T-helper 2 cell treated with Interferon-gamma antibody and Interleukin-4, amounts not matched to agents 5 μg/mL and 100 μg/mL, for 36 hours (primary cell): ENCODE measurements at regions not wholly inside any gene's neighbourhood (a gene's known extent, or its start where the extent isn't known, plus 50 kb on each side); places are given as distances from the start of the nearest gene placed in this dataset.

Experiments used
- DNase-seq: peaks from one replicate; pipeline ENCODE4 v3.0.0; 2021; ENCODE audit warnings: low spot score
- H3K27ac Mint-ChIP-seq: one replicate; pipeline ENCODE4 v1.8.0; 2021; ENCODE audit warnings: mild to moderate bottlenecking, mixed read lengths
- H3K27me3 Mint-ChIP-seq: one replicate; pipeline ENCODE4 v1.8.0; 2021; ENCODE audit warnings: low read depth, mixed read lengths
- H3K36me3 Mint-ChIP-seq: one replicate; pipeline ENCODE4 v1.8.0; 2021; ENCODE audit warnings: low read depth, mixed read lengths
- H3K4me1 Mint-ChIP-seq: one replicate; pipeline ENCODE4 v1.8.0; 2021; ENCODE audit warnings: low read depth, mixed read lengths
- H3K4me3 Mint-ChIP-seq: one replicate; pipeline ENCODE4 v1.8.0; 2022; ENCODE audit warnings: mild to moderate bottlenecking, moderate library complexity, mixed read lengths
- H3K9me3 Mint-ChIP-seq: one replicate; pipeline ENCODE4 v1.8.0; 2021; ENCODE audit warnings: mixed read lengths

DNA sequence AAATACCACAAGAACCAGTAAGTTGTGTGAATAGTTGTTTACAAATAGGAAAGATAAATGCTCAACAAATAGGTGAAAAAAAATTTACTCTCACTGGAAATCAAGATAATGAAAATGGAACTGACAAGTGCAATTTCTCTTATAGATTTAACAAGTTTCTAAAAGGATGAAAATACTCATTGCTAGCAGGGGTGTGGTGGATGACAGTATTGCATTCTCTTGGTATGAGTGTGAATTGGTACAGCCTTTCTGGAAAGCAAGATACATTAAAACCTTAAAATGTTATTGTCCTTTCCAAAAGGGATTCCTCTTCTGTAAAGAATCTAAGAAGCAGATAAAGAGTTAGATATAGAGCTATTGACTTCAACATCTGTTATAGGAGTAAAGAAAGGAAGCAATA, 240.0 kb upstream of the RPS6KA3 start:
- Mint-ChIP-seq H3K36me3 (no peaks in the 10 kb centered on the region), H3K9me3 (no peaks in the 10 kb centered on the region), H3K27me3 (peaks cover 49% of the 10 kb centered on the region), H3K27ac (no peak overlapping the region), H3K4me3 (no peak overlapping the region), H3K4me1 (peaks cover 4% of the 10 kb centered on the region)
- DNase-seq, result no peak

- Mint-ChIP-seq H3K4me3 (no peak overlapping the region), H3K36me3 (no peaks in the 10 kb centered on the region), H3K27ac (no peak overlapping the region), H3K4me1 (peaks cover 14% of the 10 kb centered on the region), H3K9me3 (no peaks in the 10 kb centered on the region), H3K27me3 (peaks cover 47% of the 10 kb centered on the region)
- DNase-seq, result no peak
Measured at GRCh38 chrX:20500949-20501348, 234.2 kb upstream of the RPS6KA3 start.

GRCh38 chrX:20500171-20500865, 233.6 kb upstream of the RPS6KA3 start:
- Mint-ChIP-seq H3K4me1 (peaks cover 14% of the 10 kb centered on the region), H3K36me3 (no peaks in the 10 kb centered on the region), H3K27me3 (peaks cover 47% of the 10 kb centered on the region), H3K27ac (no peak overlapping the region), H3K9me3 (no peaks in the 10 kb centered on the region), H3K4me3 (peak overlapping the region; percentile 16)
- peak; percentile 14 for DNase-seq

- Mint-ChIP-seq H3K9me3 (no peaks in the 10 kb centered on the region), H3K27ac (no peak overlapping the region), H3K4me3 (no peak overlapping the region), H3K4me1 (peaks cover 14% of the 10 kb centered on the region), H3K27me3 (peaks cover 47% of the 10 kb centered on the region), H3K36me3 (no peaks in the 10 kb centered on the region)
- DNase-seq, result no peak
Measured at GRCh38 chrX:20499763-20500162, 233.1 kb upstream of the RPS6KA3 start.

DNA sequence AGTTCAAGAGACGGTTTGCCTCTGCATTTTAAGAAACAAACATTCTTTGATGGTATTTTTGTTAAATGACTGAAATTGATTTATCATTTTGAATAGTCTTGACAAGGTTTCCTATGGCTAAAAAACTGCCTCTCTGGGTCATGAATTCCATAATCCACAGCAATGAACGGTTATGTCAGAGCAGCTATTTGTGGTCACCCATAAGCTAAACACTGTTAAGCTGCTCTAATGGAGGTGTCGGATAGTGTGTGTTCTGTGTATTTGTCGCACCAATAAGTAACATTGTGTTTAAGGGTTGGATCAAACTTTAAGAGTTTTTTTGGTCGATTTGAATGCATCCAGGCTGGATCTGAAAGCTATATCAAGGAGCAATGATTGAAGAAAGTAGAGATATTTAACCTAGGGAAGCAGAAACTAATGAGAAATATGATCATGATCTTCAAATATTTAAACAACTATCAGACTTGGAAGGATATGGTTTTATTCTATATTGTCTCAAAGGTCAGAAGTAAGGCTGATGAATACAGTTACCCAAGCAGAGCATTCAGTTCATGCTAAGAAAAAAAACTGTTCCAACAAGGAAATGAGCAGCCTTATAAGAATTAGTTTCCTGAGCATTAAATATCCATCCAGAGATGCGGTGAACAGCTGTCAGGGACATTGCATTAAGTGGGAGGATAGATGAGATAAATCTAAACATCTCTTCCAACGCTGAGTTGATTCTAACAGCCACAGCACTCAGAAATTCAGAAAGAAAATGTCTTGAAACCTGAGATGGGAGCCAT, 232.3 kb upstream of the RPS6KA3 start:
- Mint-ChIP-seq H3K9me3 (no peaks in the 10 kb centered on the region), H3K27me3 (peaks cover 44% of the 10 kb centered on the region), H3K36me3 (no peaks in the 10 kb centered on the region), H3K27ac (no peak overlapping the region), H3K4me3 (no peak overlapping the region), H3K4me1 (peaks cover 14% of the 10 kb centered on the region)
- DNase-seq, result no peak

DNA sequence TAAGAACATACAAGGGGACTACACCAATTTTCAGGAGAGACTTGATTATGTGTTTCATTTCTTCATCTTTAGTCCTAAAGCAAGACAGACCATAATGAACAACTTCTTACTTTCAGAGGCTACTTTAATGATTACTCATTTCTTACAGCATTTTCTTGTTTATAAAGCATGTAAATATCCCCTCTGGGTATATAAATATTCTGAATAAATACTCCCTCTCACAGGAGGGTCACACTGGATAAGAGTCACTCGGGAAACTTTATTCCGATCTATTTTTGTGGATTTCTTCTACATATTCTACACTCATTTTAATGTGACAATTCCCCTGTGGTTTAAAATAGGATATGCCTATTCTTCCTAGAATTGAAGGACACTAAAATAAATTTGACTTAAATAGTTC, 228.9 kb upstream of the RPS6KA3 start:
- Mint-ChIP-seq H3K27ac (no peak overlapping the region), H3K4me1 (peaks cover 10% of the 10 kb centered on the region), H3K9me3 (no peaks in the 10 kb centered on the region), H3K4me3 (no peak overlapping the region), H3K36me3 (no peaks in the 10 kb centered on the region), H3K27me3 (peaks cover 27% of the 10 kb centered on the region)
- no peak for DNase-seq

- no peaks in the 10 kb centered on the region for H3K4me1 Mint-ChIP-seq
- H3K27ac Mint-ChIP-seq, result no peak overlapping the region
- no peaks in the 10 kb centered on the region for H3K36me3 Mint-ChIP-seq
- DNase-seq, result no peak
- H3K9me3 Mint-ChIP-seq, result no peaks in the 10 kb centered on the region
- peaks cover 11% of the 10 kb centered on the region for H3K27me3 Mint-ChIP-seq
- H3K4me3 Mint-ChIP-seq, result no peak overlapping the region
Measured at GRCh38 chrX:20488473-20488872, 221.8 kb upstream of the RPS6KA3 start.

- no peak for DNase-seq
- Mint-ChIP-seq H3K4me1 (no peaks in the 10 kb centered on the region), H3K4me3 (no peak overlapping the region), H3K27me3 (peaks cover 15% of the 10 kb centered on the region), H3K27ac (no peak overlapping the region), H3K9me3 (no peaks in the 10 kb centered on the region), H3K36me3 (no peaks in the 10 kb centered on the region)
Measured at GRCh38 chrX:20487227-20487626, 220.5 kb upstream of the RPS6KA3 start.

DNA sequence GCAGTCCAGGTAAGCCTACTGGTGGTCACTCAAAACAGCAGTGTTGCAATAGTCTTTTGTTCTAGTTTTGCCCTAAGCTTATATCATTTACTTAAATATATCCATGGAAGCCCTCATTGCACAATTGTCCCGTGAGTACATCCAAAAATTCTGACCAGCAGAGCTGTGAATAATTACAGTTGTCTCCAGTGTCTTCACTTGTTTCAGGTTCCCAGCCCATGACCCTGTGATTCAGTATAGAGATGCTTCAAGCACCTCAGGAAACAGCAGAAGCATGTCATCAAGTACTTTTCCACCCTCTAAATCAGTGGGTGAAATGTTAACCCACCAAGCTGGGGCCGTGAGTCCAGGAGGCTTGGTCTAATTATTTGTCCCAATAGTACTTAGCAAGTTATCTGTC, 214.9 kb upstream of the RPS6KA3 start:
- Mint-ChIP-seq H3K27ac (no peak overlapping the region), H3K4me1 (no peaks in the 10 kb centered on the region), H3K36me3 (no peaks in the 10 kb centered on the region), H3K4me3 (no peak overlapping the region), H3K27me3 (peaks cover 33% of the 10 kb centered on the region), H3K9me3 (no peaks in the 10 kb centered on the region)
- DNase-seq, result no peak

- Mint-ChIP-seq H3K27ac (no peak overlapping the region), H3K27me3 (peaks cover 33% of the 10 kb centered on the region), H3K36me3 (no peaks in the 10 kb centered on the region), H3K9me3 (no peaks in the 10 kb centered on the region), H3K4me3 (no peak overlapping the region), H3K4me1 (no peaks in the 10 kb centered on the region)
- no peak for DNase-seq
Measured at GRCh38 chrX:20479896-20480295, 213.2 kb upstream of the RPS6KA3 start.

GRCh38 chrX:20479048-20479447, 212.3 kb upstream of the RPS6KA3 start:
- H3K36me3 Mint-ChIP-seq, result no peaks in the 10 kb centered on the region
- no peaks in the 10 kb centered on the region for H3K4me1 Mint-ChIP-seq
- H3K4me3 Mint-ChIP-seq, result no peak overlapping the region
- H3K27me3 Mint-ChIP-seq, result peaks cover 28% of the 10 kb centered on the region
- H3K9me3 Mint-ChIP-seq, result no peaks in the 10 kb centered on the region
- H3K27ac Mint-ChIP-seq, result no peak overlapping the region
- no peak for DNase-seq

GRCh38 chrX:20477836-20478524, 211.3 kb upstream of the RPS6KA3 start:
- Mint-ChIP-seq H3K9me3 (no peaks in the 10 kb centered on the region), H3K36me3 (no peaks in the 10 kb centered on the region), H3K4me1 (no peaks in the 10 kb centered on the region), H3K4me3 (no peak overlapping the region), H3K27ac (no peak overlapping the region), H3K27me3 (peaks cover 26% of the 10 kb centered on the region)
- no peak for DNase-seq

DNA sequence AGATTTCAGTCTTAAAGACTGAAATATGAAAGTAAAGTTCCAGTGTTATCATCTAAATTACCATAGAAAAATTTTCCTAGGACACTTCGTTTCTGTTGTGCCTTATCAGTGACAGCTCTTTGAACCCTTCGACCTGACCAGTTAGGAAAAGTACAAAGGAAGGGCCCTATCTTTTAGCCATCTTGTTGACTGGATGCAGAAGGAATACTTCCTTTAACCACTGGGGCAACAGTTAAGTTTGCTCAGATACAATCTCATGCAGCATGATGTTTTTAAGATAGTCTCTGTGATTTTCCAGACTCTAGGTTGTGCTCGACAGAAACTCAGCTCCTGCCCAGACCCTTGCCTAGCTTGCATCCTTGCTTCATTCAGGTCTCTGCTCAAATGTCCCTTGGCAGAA, 210.5 kb upstream of the RPS6KA3 start:
- Mint-ChIP-seq H3K9me3 (no peaks in the 10 kb centered on the region), H3K27ac (no peak overlapping the region), H3K4me3 (no peak overlapping the region), H3K4me1 (no peaks in the 10 kb centered on the region), H3K27me3 (peaks cover 24% of the 10 kb centered on the region), H3K36me3 (no peaks in the 10 kb centered on the region)
- DNase-seq, result no peak

DNA sequence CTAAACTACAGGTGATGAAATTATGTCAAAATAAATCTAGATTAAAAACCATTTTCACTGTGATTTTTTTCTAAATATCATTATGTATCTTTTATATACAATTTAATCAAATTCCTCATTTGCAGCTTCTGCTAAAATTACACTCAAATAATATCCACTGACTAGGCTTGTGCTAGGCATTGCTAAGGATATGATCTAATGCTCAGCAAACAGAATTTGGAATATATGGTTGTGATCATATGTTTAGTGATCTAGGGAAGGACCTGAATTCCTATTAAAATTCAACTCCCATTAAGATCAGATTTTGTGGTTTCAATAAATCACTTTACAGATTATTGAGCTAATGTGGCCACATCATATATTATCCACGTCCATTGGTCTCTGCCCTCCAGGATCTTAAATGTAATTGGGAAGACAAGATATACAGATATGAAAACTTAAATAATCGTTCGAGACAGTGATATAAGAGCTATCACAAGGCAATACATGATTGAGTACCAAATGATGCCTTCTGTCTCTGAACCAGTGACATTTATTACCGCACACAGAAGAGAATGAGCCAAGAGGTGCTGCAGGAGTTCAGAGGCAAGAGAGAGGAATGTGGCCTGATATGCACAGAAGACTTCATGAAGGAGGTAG, 206.0 kb upstream of the RPS6KA3 start:
- Mint-ChIP-seq H3K9me3 (no peaks in the 10 kb centered on the region), H3K36me3 (no peaks in the 10 kb centered on the region), H3K27ac (no peak overlapping the region), H3K27me3 (peaks cover 5% of the 10 kb centered on the region), H3K4me3 (no peak overlapping the region), H3K4me1 (peaks cover 3% of the 10 kb centered on the region)
- DNase-seq, result no peak
